ENCODE measurements at regions not wholly inside any gene's neighbourhood (a gene's known extent, or its start where the extent isn't known, plus 50 kb on each side); places are given as distances from the start of the nearest gene placed in this dataset.

DNA sequence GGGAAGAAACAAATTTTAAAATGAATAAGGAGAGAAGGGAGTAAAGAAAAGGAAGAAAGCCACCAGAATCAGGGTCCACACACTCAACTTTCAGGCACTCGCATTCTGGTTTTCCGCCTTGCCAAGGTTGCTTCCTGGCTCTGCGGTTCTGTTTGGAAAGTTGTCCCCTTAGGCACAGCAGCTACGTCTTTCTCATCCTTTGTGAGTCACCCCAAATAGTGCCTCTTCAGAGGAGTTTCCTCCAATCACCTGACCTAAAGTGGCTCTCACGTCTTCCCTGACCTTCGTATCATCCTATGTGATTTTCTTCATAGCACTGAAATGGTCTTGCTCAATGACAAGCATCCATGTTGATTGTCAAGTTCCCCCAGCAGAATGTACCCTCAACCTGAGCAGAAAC lies 99.5 kb upstream of the TMCC3 start:
- TF ChIP-seq POLR2AphosphoS5 (IDR thresholded peaks at IDR 0.05) = no peak
- TF ChIP-seq, protein P1, sequence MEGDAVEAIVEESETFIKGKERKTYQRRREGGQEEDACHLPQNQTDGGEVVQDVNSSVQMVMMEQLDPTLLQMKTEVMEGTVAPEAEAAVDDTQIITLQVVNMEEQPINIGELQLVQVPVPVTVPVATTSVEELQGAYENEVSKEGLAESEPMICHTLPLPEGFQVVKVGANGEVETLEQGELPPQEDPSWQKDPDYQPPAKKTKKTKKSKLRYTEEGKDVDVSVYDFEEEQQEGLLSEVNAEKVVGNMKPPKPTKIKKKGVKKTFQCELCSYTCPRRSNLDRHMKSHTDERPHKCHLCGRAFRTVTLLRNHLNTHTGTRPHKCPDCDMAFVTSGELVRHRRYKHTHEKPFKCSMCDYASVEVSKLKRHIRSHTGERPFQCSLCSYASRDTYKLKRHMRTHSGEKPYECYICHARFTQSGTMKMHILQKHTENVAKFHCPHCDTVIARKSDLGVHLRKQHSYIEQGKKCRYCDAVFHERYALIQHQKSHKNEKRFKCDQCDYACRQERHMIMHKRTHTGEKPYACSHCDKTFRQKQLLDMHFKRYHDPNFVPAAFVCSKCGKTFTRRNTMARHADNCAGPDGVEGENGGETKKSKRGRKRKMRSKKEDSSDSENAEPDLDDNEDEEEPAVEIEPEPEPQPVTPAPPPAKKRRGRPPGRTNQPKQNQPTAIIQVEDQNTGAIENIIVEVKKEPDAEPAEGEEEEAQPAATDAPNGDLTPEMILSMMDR (IDR thresholded peaks at IDR 0.05 in 8 of 11, conservative IDR thresholded peaks at IDR 0.05 in 3 of 11) = no peak
- no peak for TF ChIP-seq POLR2A (IDR thresholded peaks at IDR 0.05)
